Middle frontal gyrus (tissue), 1 donor: ENCODE measurements at regions not wholly inside any gene's neighbourhood (a gene's known extent, or its start where the extent isn't known, plus 50 kb on each side); places are given as distances from the start of the nearest gene placed in this dataset.

Source experiments
- DNase-seq: peaks from one replicate; pipeline ENCODE4 v3.0.0-alpha.2; 2015; ENCODE audit warnings: low spot score; ENCODE audit errors: extremely low spot score

DNA sequence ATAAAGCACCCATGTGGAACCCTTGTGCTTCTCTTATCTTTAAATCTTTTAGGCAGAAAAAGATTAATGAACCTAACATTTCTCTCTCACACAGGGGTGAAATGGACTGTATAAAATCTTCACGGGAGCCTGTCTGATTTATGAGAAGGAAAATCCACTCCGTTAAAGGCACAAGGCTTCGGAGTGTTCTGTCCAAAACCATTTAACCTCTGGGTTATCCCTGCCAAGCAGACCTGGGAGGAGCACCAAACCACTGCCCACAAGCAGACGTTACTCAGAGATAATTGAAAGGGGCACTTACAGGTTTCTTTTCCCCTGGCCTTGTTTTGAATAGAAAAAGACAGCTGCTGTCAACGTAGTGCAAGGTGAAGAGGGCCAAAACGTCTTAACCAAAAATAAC lies 184.4 kb upstream of the DOK6 start:
- no peak for DNase-seq

DNA sequence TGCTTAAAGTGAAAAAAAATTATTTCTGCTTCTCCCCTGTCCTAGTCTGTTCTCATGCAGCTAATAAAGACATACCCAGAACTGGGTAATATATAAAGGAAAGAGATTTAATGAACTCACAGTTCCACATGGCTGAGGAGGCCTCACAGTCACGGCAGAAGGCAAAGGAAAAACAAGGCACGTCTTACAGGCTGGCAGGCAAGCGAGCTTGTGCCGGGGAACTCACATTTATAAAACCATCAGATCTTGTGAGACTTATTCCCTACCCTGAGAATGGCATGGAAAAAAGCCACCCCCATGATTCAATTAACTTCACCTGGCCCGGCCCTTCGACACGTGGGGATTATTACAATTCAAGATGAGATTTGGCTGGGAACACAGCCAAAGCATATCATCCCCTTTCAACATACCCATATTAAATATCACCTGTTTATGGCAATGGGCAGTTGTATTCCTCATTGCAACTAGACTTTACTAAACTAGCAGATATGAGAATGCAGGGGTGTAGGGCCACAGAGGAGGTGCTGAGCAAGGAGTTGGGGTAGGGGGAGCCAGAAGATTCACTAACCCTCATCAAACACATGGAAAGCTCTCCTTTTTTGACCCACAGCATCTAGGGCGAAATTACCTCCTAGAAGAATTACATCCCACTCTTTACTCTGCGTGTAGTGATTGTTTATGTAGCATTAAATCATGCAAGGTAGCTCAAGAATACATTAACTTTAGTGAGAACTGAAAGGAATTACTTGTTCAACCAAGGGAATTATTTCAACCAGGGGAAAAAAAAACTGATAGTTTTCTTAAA lies 183.3 kb upstream of the DOK6 start:
- no peak for DNase-seq

DNA sequence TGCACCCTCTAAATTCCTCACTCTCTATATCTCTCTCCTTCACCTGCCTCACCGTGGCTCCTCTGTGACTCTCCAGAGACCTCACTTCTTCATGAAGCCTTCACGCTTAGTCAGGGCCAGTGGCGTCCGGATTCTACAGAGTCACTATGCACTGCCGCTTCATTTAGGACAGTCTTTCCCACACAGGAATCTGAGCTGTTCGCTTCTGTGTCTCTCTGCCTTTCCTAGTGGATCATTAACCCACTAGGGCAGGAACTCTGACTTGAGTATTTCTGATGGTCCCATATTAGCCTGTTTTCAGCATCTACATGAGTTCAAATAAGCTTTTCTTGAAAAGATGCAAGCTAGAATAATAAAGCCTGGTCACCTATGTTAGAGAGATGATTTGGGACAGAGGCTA lies 180.2 kb upstream of the DOK6 start:
- no peak for DNase-seq

DNA sequence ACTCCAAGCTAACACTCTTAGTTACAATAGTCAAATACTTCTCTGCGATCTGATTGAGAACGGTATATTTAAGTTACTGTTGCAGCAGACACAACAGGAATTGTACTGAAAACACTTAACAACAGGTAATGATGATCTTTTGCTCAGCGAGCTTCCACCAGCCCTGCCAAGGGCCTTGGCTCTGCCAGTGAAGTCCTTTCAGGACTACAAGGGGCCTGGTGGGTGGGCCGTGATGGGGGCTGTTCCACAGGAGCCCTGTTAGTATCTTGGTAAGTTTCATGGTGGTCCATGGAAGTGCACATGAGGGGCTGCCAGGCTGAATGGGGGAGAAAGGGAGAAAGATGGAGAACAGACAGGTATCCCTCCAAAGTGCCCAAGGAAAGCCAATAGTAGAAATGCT lies 178.6 kb upstream of the DOK6 start:
- no peak for DNase-seq

DNA sequence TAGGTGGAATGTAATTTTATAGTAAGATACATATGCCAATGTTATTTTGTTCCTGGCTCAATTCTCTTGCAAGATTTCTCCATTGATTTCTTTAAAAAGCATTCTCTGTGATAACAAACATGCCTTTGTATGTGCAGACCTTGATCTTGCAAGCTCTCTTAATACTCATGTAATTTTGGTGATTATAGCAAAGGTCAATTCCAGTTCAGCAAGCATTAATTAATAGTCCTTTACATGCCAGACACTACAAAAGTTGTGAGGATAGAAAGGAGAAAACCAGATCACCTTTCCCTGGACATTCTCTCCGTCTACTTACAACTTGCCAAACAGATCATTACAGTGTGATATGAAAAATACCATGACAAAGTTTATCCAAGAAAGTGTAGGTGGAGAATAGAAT lies 173.7 kb upstream of the DOK6 start:
- DNase-seq: no peak

DNA sequence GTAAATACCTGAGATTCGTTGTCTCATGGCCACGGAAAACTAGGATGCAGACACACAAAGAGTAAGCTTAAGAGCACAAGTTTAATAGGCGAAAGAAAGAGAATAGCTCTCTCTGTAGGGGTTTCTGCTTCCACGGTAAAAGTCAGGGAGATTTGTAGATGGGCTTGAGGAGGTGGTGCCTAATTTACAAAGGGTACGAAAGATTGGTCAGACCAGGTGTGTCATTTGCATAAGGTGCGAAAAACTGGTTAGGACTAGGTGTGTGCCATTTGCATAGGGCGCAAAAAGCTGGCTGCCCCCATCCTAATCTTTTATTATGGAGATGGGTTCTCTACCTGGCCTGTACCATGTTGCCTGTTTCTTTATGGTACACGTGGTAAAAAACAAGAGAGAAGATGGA lies 170.5 kb upstream of the DOK6 start:
- no peak for DNase-seq

DNA sequence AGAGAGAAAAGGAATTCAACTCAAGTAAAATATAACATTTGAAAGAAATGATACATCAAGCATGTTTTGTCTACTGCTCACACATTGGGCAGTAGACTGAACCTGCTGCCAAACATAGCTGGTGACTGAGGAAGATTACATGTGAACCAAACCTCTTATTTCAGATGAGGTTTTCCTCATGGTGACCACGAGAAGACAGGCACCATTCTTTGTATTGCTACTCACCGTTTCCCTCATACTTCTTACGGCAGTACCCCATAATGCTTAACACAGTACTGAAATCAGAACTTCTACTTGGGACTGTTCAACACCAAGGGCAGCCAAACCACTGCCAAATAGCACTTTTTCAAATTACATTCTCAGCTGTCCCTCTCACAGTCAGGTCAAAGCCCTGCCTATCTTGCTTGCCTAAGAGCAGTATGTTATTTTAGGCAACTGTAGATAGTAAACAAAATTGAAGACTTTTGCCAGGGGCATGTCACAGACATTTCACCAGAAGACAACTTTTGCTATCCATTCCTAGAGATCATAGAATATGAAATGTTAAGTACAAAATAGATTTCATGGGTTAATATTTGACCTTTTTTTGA lies 167.1 kb upstream of the DOK6 start:
- DNase-seq: no peak

DNA sequence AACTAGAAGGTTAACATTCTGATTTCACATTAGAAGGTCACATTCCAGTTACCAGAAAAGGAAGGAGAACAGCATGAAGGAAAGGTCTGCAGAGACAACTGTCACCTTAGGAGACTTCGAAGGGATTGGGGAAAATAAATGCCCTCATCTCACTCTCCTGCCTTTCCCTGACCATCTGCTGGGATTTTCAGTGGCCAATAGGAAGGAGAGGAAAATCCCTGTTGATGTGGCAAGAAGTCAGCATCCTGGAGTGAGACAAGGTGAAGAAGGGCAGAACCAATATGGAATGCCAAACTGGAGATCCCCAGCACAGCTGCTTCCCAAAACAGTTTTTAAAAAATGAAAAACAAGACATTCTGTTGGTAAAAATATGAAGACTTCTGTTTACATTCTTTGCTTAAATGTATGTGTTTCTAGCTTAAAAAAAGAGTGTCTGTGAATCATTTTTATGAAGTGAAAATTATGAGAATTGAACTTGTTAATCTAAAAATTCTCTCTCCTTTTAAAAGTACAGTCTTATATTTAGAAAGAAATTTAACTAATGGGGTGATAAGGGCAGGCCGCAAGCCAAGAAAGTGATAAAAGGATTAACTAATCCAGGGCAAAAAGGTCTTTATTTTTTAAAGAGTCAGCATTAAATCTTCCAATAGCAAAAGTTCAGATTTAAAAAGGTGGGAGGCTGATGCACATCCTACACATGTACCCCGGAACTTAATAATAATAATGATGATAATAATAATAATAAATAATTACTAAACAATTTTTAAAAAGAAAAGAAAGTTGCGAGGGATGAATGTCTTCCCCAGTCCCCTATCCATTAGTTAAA lies 160.6 kb upstream of the DOK6 start:
- DNase-seq: no peak

DNA sequence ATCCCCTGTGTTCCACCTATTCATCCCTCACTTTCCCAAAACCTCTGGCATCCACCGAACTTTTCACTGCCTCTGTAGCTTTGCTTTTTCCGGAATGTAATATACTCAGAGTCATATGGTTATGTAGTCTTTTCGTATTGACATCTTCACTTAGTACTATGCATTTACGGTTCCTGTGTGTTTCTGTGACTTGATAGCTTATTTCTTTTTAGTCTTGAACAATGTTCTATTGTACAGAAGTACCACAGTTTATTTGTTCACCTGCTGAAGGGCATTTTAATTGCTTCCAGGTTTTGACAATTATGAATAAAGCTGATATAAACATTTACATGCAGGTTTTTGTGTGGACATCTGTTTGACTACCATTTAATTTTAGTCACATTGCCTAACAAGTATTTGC lies 154.7 kb upstream of the DOK6 start:
- DNase-seq: no peak

DNA sequence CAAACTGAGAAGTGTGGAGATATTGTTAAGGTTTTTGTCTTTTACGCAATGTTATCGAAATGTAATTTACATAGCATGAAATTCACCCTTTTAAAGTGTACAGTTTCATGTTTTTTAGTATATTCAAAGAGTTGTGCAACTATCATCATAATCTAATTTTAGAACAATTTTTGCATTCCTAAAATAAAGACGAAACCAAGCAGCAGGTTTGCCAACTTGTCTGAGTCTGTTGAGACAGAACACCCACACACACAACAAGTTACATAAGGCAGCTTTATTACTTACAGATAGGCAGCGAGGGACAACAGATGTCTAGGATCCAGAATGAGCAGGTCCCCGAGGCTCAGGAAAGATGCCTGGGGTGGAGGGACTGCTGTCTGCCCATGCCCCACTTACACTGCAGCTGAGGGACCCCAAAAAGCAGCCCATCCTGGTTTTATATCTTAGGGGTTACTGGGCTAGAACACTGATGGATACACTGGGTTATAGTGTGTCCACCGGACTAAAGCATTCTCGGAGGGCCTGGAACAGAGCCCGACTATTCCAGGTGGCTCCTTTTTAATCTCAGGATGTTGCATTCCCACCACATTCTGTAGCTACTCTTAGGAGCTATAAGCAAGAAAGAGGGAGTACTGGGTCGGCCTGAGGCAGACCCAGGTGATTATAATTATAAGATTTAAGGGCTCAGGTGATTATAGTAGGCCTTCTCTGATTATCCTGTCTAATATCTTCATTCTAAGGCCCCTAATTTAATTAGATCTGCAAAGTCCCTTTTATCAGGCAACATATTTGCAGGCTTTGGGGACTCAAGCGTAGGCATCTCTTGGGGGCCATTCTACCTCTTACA lies 150.2 kb upstream of the DOK6 start:
- DNase-seq: peak; percentile 18

DNA sequence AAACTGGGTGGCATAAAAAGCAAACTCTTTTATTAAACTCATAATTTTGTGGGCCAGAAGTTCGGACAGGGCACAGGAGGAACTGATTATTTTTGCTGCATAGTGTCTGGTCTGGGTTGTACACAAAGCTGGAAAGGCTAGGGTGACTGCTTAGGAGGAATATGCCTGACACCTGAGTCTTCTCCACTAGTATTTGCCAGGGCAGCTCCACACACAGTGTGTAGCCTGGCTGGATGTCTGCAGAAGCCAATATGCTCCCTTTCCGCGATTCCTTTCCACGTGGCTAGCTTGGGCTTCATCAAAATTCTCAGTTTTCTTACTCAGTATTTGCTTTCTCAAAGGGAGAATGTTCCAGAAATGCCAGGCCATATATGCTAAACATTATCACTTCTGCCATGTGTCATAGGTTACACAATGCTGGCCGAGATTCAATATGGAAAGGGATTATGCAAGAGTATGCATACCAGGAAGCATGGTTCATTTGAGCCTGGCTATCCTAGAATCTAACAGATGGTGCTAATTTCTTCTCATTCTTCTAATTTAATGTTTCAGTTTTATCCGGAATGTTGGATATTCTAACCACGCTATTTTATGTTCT lies 142.7 kb upstream of the DOK6 start:
- no peak for DNase-seq

DNA sequence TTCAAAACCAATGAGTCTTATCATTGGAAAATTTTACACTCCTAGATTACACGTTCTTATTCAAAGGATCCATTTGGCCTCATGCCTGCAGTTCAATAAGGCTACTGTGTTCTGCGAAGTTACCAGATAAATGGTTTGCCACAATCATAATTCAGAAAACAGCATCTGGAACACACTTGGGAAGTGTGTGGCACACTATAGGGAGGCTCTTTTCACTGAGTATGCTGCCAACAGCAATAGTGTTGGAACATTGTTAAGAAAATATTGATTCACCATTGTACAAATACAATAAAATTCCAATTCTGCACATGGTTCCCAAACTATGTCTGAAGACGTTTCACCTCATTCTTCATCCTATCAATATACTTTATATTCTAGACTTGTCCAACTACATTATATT lies 141.4 kb upstream of the DOK6 start:
- DNase-seq: no peak

DNA sequence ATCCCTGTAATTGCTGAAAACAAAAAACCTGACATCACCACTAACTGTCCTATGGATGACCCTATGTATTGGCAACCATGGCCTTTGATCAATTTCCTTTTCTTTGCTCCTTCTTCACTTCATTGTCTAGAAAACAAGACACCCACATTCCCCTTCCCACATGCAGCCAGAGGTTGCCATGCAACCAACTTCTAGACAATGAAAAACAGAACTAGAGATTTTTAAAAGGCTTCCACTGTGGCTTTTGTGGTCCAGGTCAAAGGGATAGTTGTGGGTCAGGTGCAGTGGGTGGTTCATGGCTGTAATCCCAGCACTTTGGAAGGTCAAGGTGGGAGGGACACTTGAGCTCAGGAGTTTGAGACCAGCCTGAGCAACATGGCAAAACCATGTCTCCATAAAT lies 139.3 kb upstream of the DOK6 start:
- no peak for DNase-seq

DNA sequence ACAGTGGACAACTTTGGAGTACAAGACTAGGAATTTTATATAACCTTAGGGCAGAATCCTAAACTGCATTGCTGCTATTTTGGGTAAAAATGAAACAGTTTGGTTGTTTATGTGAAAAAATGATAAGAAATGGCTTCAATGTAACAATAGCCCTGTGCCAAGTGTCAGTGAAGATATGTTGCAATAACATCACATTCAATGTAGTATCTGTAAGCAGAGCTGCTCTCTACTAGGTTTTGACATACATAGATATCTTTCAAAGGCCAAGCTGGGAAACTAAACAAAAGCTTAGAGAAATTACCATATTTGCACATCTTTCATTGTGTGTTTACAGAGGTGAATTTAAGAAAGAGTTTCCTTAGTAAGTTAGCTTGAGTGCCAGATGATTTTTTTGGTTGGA lies 135.0 kb upstream of the DOK6 start:
- no peak for DNase-seq

DNA sequence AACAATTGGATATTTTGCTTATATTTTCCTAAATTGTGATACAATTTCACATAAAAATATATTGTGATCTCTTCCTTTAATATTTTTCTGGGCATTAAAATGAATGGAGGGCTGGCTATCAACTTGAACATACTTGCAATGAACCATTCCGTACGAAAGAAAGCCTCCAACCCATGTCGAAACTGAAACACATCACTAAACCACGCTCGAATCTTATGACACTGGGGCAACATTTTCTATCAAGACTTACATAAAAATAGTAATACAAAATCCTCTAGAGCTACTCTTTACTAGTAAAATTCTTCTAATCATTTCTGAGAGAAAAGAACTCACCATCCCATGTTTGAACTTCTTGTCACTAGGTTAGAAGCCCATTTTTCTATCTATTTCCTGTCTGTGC lies 132.8 kb upstream of the DOK6 start:
- no peak for DNase-seq

DNA sequence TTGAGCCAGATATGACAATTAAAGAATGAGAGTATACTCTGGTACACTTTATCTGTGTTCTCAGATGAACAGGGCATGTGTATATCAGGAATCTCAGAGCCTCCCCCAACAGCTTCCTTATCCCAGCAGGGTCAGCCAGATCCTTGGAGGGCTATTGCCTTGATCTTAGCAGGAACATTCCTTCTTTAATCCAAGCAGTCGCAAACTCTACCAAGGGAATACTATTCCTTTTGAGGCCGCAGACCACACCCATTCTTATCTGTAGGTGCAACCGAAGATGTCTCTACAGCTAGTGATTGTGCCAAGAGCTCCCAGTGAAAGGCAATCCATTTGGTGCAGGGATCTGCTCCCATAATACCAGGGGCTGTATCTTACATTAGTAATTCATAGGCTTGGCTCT lies 118.3 kb upstream of the DOK6 start:
- DNase-seq: no peak

DNA sequence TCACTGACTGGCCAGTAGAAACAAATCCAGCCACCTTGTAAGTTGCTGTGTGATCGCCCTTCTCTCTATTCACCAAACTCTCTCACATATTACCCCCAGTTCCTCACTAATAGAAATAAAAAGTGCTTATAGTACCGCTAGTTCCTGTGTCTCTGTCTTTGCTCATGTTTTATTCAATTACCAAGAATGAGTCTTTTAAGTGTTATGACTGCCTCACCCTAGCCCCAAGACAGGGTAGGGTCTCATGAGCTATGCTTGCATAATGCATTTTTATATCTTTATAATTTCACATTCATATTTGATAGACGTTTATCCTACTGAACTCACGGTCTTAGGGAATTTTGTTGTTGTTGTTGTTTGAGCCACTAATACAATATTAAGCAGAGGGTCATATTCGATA lies 109.6 kb upstream of the DOK6 start:
- DNase-seq: no peak

DNA sequence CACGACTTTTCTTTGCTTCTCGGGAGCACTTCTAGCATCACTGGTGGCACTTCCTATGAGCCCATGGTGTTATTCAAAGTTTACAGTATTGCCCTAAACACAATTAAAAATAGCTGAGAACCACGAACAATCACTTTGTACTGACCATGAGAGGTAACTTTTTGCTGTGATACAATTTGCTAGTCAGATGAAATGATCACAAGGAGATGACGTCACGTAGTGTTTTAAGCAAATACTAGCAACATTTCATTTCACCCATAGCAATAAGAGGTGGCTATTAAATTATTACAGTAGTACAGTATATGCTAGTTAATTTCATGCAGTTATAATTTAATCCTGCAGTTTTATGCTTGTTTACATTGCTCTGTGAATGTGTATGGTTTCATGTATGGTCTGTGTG lies 108.9 kb upstream of the DOK6 start:
- DNase-seq: no peak

DNA sequence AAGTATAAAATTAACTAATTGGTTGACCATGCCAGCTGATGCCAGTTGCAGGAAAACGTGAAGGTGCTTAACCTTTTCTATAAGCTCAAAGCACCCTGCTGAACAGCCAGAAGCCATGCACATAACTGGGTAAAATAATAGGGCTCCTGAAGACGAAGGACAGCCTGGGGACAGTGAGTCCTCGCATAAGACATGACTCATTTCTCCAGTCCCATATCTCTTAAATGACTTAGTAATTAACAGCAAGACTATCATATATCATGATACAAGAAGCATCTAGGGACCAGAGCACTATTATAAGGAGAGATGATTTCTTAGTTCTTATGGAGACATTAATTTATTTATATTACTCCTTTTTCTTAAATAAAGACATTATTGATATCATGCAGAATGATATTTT lies 100.5 kb upstream of the DOK6 start:
- no peak for DNase-seq

DNA sequence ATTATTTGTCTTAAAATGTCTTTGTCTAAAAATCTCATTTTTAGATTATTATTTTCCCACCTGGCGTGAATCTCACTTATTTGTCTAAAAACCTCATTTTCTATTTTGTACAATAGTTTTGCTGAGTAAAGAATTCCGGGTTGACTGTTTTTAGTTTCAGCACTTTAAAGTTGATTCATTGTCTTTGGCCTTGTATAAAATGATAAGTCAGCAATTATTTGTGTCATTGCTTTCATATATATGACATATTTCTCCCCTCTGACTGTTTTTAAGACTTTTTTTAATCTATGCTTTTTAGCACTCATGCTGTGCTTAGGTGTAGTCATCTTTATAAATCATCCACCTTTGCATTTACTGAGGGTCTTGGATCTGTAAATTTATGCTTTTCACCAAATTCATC lies 92.1 kb upstream of the DOK6 start:
- DNase-seq: no peak

DNA sequence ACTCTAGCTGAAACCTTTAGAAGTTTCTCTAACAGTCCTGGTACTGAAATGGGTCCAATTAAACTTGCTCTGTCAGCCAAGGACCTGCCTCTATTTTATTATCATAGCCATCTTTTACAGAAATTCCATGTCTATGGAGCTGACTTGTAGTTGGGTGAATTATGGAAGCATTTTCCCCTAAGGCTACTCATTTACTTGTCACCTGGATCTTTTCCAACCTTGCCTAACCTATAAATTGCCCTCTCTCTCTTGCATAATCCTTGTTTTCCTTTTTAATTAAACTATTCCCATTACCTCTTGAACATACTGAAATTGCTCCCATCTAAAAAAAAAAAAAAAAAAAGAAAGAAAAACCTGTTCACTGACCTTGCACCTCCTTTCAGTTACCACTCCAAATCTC lies 74.6 kb upstream of the DOK6 start:
- no peak for DNase-seq
